Activated CD4-positive, alpha-beta T cell treated with anti-CD3 and anti-CD28 coated beads, Interleukin-2, Interleukin-6, amounts not matched to agents 100 ng/mL and 50 ng/mL, durations not matched to agents 16 hours and 8 hours (primary cell): ENCODE measurements at regions not wholly inside any gene's neighbourhood (a gene's known extent, or its start where the extent isn't known, plus 50 kb on each side); places are given as distances from the start of the nearest gene placed in this dataset.

ENCODE experiments used
- DNase-seq: peaks from one replicate; pipeline ENCODE4 v3.0.0-alpha.2; 2020

GRCh38 chr10:130407052-130407451 is 270.9 kb downstream of the GLRX3 start:
- no peak for DNase-seq

GRCh38 chr10:130409331-130409730 is 273.1 kb downstream of the GLRX3 start:
- no peak for DNase-seq

DNA sequence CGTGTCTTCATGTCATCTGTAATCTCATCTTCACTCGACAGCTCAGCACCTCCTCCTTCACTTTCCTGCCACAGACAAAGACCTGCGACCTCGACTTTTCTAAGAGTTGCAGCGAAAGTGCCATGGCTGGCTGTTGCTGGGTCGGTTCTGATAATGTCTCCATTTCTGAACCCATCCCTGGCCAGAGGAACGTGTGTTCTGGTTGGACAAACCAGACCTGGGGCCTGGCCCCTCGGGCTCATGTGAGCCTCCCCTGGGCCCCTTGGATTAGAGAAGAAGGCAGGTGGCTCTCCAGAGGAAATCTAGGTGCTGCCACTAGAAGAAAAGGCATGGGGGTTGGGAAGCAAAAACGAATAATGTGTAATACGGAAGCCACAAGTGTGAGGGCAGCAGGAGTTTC is 273.7 kb downstream of the GLRX3 start:
- no peak for DNase-seq

DNA sequence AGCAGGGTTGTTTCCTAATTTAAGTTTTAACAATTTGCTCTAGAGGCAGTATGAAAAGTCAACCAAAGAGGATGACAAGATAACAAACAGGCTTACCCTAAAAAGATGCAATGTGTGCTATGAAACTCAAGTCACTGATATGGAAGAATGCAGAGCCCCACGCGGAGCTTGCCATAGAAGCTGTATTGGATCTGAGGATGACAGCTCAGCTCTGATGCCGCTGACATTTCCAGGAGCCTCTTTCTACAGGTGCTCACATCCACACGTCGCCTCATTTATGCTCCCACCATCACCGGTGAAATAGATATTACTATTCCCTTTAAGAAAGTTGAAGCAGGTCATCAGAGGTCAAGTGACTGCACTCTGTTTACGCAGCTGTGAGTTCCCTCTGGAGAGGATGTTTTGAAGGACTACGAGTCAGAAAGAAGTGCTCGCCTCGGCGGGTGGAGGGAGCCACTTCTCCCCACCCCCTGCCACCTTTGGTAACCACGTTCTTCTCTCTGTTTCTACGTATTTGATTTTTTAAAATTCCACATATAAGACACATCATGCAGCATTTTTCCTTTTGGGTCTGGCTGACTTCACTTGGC is 275.4 kb downstream of the GLRX3 start:
- DNase-seq = no peak

GRCh38 chr10:130412317-130412716 is 276.1 kb downstream of the GLRX3 start:
- DNase-seq = no peak

DNA sequence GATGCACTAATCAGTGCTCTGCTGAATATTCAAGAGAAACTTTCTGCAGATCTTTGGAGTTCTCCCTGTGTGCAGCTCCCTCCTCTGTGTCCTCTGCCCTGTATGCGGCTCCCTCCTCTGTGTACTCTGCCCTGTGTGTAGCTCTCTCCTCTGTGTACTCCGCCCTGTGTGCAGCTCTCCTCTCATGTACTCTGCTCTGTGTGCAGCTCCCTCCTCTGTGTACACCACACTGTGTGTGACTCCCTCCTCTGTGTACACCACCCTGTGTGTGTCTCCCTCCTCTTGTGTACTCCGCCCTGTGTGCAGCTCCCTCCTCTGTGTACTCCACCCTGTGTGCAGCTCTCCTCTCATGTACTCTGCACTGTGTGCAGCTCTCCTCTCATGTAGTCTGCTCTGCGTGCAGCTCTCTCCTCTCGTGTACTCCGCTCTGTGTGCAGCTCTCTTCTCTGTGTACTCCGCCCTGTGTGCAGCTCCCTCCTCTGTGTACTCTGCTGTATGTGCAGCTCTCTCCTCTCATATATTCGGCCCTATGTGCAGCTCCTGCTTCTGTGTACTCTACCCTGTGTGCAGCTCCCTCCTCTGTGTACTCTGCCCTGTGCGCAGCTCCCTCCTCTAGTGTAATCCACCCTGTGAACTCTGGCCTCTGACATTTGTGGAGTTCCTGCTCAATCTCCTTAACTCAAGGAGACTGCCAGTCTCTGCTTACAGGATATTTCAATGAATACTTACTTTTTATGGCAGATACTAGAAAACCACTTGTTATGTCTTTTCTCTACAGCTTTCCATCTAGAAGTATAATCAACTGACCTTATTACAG is 280.4 kb downstream of the GLRX3 start:
- DNase-seq = no peak

GRCh38 chr10:130418731-130419130 is 282.5 kb downstream of the GLRX3 start:
- no peak for DNase-seq

GRCh38 chr10:130421909-130422308 is 285.7 kb downstream of the GLRX3 start:
- DNase-seq = no peak

DNA sequence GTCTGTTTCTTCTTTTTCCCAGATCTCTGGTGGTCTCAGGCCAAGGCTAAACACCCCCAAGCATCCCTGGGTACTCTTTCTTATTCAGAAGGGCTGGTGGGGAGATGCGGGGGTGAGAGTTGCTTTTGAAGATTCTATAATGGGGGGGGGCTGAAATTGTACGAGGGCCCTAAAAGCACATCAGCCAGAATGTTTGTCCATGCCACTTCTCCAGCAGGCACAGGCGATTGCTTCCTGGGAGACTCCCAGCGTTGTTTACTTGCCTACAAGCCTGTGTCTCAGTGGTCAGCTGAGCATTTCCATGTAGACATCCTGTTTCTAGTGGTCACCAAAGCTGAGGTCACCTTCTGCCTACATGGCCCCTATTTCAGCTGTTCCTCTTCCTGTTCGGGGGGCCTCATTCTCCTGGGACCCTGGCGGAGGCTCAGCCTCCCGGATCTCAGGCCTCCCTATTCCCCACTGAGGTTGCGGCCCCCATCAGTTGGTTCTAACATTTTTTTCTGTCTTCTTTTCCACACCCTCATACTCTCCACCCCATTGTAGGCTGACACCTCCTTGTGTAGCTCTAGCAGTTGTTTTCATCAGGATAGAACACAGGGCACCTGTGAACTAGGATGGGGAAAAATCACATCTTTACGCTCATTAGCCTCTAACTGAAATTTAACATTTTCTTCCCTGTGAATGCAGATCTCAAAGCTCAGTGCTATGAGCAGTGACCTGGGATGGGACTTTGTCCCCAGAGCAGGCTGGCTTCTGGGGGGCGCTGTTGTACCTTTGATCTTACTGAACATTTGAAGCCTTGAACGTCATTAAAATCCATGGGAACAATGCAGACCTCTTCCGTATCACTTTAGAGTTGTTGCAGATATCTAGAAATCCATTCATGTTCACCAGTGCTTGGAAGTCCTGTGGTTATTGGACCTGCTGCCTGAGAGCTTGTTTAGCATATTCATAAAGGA is 286.5 kb downstream of the GLRX3 start:
- DNase-seq = no peak

- no peak for DNase-seq
Observed at GRCh38 chr10:130423455-130424305, 287.5 kb downstream of the GLRX3 start.

GRCh38 chr10:130424418-130424817 is 288.2 kb downstream of the GLRX3 start:
- no peak for DNase-seq

- no peak for DNase-seq
Observed at GRCh38 chr10:130425169-130425568, 289.0 kb downstream of the GLRX3 start.

- DNase-seq = no peak
Observed at GRCh38 chr10:130425881-130426435, 289.8 kb downstream of the GLRX3 start.

DNA sequence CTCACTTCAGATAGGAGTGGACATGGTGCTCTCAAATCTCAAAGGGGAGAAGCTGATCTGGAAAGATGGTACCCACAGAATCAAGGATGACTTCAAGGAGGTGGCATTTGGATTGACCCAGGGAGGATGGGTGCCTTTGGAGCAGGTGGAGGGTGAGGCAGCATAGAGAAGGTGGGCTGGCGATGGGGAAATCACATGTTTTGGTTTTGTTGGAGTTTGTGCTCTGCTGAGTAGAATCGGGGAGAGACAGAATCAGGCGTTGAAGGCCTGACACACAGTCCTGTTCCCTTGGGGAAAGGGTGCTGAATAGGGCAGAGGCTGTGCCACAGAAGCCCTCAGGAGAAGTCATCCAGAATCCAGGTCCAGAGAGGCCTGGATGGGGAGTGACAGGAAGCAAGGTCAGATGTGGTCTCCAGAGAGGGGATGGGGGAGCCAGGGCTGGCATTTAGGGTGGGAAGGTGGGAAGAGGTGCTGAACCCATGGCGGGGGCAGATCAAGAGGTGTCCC is 291.1 kb downstream of the GLRX3 start:
- DNase-seq = no peak

DNA sequence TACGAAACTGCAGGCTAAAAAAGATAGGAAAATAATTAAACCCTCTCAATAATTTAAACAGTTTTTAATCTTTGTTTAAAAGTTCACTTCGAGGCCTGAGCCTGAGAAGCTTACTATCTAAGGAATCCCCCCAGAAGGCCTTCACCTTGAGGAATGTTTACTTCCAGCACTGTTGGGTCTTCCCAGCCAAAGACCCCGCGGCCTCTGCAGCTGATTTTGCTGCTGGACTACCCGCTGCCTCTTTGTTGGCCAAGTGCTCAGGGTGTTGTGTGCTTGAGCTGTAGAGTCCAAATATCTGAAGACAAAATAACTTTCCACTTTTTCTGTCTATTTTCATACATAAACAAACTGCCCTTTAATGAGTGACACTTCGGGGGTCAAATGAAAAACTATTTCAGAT is 292.7 kb downstream of the GLRX3 start:
- no peak for DNase-seq

DNA sequence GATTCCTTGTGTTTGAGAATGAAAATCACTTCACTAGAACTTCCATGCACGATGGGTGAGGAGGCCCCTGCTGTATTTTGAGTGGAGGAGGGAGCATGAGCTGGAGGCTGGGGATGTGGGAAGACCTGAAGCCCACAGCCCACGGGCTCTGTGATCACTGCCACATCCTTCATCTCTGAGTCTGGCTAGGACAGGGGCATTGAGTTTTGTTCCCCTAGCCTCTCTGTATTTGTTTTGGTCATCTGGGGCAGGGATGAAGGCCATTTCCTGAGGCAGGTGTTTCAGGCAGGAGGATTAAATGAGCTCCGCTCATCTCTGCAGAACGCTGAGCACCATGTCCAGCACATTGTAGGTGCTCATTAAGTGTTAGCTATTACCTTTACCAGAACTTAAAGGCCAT is 293.6 kb downstream of the GLRX3 start:
- DNase-seq = no peak

- DNase-seq = no peak
Observed at GRCh38 chr10:130430291-130430690, 294.1 kb downstream of the GLRX3 start.

GRCh38 chr10:130430852-130431704 is 294.9 kb downstream of the GLRX3 start:
- no peak for DNase-seq

GRCh38 chr10:130432271-130432670 is 296.1 kb downstream of the GLRX3 start:
- no peak for DNase-seq

- DNase-seq = no peak
Observed at GRCh38 chr10:130432850-130433249, 296.7 kb downstream of the GLRX3 start.
